Limb (tissue), 2 donors: ENCODE measurements at regions not wholly inside any gene's neighbourhood (a gene's known extent, or its start where the extent isn't known, plus 50 kb on each side); places are given as distances from the start of the nearest gene placed in this dataset.

Source experiments
- DNase-seq, 2 donors: peaks; one replicate each; pipeline ENCODE4 v3.0.0-alpha.2; 2016; ENCODE audit errors: extremely low spot score in 2 of 2

DNA sequence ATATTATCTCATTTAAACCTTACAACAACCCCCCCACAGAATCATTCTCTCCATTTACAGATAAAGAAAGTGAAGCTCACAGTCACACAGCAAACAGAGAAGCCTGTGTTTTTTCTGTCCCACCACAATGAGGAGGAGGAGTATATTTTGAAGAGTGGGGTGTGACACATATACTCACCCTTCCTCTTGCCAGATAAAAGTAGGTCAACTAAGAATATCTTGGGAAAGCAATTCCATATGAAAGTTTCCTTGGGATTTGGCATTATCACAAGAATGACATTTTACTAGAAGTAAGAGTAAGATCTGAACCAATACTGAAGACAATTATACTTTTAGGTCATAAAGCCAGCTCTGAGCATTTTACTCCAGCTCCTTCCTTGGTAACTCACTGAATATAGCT lies 287.5 kb upstream of the HTR2A start:
- DNase-seq = no peak

DNA sequence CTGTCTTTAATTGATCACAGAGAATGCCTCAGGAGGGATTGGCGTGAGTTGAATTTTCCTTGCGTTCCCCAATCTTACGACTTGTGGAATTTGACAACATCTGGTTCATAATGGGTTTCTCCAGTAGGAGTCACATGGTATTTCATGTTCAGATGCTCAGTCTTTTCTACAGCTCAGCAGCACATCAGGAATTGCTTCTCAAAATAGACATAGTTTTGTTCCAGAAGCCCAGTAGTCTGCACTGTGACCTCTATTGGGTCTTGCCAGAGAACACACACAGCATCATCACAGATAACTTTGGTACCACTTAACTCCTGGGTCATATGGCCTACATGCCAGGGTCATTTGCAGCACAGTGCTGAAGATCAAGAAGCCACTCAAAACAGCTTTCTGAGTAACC lies 282.5 kb upstream of the HTR2A start:
- DNase-seq = no peak

DNA sequence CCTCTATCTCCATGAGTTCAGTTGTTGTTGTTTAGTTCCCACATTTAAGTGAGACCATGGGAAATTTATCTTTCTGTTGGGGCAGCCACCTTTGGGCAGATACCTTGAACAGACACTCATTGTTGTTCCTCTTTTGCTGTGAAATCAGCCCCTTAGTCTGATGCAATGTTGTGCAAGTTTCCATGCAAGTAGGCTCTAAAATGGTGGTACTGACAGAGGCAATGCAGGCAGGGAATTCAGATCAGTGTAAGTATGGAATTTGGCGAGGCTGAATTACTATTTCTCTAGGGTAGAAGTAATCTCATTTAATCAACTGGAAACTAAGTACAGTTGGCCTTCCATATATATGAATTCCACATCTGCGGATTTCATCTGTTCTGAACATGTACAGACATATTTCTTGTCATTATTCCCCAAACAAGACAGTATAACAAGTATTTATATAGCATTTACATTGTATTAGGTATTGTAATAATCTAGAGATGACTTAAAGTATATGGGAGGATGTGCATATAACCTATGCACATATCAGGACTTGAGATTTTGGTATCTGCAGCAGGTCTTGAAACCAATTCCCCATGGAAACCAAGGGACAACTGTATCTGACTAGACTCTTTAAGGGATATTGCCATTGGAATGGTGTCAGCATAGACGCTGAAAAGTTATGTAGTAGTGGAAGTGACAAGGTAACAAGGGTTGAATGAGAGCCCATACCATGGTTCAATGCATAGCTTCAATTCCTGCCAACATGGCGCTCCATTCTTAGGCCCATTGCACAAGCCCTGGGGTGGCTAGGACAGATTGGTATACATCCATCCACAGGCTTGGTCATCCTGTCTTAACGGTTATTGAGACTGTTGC lies 281.5 kb upstream of the HTR2A start:
- DNase-seq = no peak

DNA sequence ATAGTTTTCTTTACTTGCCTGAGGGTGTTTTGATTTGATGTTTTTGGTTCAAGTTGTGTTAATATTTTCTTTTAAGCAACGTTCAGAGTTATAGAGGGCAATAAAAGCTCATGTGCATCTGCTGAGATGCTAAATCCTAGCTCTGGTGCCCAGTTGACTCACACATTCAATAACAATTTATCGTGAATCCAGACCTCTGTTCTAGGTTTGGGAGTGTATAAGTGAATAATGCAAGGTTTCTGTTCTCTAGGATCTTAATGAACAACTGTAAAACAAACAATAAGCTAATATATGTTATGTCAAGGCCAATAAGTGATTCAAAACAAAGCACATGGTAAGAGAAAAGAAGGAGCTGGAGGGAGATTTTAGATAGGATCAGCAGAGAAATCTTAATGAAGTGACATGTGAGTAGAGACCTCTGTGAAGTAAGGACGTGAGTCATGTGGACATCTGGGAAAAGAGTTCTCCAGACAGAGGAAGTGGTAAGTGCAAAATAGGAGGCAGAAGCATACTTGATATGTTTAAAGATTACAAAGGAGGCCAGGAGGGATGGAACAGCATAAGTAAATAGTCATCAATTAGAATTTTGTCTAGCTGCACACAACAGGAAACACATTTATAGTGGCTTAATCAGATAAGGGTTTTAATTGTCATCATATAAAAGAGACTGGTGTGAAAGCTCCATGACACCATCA lies 278.5 kb upstream of the HTR2A start:
- no peak for DNase-seq

DNA sequence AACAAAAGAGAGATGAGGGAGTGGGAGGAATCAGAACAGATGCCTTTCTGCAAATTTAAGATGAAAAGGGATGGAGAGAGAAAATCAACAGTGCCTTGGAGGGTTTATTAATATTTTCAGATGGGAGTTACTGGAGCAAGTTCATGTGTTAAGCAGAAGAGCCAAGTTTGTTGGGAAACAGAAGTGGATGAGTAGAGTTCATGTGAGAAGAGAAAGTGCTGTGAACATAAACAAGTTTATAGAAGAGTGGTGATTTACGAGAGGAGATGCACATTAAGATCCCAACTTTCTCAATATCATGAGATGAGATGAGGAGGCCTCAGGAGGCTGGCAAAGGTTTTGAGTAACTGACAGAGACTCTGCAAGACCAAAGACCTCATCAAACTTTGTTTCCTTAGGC lies 274.1 kb upstream of the HTR2A start:
- DNase-seq = no peak

DNA sequence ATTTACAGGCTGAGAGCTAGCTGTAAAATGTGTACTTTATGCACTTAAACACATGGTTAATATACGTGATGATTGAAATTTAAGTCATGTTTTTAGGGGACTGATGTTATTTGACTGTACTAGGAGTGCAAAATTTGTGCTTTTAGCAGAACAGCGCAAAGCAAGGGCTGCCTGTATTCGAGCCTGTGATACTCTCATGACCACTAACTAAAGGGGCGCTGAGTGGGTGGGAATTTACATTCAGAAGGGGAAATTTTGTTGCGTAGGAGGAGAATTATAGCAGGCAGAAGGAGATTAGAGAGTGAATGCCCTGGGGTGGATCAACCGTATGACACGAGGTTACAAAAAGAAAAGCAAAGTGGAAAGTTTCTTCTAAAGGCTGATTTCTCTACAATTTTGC lies 271.8 kb upstream of the HTR2A start:
- no peak for DNase-seq

DNA sequence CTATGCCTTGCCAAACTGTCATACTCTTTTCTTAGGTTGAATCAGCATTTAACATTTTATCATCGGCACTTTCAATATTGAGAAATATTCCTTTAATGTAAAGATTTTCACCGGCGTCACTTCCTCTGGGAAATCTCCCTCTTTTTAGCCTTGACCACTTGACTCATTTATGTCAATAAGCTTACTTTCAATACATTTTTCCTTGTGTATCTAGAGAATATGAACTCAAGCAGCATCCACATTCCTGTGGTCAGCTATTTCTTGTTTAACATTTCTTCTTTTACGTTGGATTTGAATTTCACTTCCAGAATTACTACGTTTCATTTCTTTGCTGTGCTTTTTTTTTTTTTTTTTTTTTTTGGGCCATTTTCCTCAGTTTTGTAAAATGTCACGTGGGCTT lies 271.2 kb upstream of the HTR2A start:
- DNase-seq = no peak

DNA sequence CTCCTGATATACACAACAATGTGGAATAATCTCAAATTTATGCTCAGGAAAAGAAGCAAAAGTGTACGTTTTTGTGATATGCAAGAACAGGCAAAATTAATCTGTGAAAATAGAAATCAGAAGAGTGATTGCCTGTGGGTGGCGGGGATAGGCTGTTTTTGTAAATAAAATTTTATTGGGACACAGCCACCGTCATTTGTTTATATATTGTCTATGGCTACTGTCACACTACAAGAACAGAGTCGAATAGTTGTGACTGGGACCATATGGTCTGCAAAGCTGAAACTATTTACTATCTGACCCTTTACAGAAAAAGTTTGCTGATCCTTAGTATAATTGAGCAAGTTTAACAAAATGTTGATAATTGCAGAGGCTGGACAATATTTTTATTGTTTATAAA lies 269.5 kb upstream of the HTR2A start:
- DNase-seq = no peak

DNA sequence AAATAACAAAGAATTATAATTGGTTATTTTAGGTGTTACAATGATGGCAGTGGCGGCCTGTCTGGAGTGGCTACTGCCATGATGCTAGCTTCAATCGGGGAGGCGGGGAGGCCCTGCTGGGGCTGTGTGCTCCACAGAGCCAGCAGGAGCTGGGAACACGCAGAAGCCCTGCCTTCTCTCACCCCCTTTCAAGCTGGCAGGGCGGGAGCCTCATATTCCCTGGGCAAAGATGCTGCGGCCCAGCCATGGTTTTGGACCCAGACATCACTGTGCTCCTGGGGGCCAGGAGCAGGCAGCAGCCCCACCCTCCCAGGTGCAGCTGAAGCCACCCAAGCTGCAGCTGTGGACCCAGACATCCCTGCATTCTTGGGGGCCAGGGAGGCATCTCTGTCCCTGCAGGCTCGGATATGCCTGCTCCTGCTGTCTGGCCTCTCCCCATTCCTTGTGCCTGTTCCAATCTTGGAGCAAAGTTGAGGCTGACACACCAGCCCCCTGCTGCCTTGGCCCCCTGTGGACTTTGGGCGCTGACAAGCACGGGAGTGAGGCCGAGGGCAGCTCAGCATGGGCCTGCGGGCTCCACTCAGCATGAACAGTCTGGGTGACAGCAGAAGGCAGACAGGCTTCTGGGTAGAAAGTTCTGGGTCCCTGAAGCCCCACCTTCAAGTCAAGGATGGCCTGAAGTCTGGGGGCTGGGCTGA lies 263.1 kb upstream of the HTR2A start:
- DNase-seq = no peak

DNA sequence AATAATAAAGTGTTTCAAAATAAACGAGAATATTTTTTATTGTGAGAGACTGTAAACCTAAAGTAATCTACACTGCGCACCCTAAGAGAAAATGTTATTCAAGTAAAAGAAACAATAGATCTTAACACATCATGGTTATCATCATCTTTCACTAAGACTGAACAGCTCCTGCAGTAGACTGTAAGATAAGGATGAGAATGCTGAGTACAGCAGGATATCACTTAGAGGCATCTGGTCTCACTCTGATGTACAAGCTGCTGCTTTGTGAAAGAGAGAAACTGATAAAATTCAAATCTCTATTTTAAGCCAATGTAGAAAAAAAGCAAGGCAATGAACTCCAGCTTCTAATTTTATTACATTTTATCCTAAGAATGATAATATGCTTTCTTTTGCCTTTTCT lies 261.7 kb upstream of the HTR2A start:
- DNase-seq = no peak

DNA sequence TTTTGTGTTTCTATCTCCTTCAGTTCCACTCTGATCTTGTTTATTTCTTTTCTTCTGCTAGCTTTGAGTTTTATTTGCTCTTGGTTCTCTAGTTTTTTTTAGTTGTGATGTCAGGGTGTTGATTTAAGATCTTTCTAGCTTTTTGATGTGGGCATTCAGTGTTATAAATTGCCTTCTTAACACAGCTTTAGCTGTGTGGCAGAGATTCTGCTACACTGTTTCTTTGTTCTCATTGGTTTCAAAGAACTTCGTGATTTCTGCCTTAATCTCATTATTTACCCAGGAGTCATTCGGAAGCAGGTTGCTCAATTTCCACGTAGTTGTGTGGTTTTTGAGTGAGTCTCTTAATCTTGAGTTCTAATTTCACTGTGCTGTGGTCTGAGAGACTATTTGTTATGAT lies 251.7 kb upstream of the HTR2A start:
- DNase-seq = no peak

DNA sequence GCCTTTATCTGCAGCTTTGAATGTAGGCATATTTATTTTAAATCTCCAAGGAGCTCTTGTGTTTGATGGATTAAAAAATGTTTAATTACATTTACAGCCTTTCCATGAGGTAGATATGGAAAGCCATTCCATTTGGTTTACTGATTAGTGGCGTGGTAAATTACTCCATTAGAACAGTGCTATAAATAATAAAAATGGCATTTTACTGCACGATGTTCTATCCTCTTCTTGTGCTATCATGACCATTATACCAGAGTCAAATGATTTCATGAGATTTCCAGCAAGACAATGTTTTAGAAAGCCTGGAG lies 250.9 kb upstream of the HTR2A start:
- DNase-seq = no peak

DNA sequence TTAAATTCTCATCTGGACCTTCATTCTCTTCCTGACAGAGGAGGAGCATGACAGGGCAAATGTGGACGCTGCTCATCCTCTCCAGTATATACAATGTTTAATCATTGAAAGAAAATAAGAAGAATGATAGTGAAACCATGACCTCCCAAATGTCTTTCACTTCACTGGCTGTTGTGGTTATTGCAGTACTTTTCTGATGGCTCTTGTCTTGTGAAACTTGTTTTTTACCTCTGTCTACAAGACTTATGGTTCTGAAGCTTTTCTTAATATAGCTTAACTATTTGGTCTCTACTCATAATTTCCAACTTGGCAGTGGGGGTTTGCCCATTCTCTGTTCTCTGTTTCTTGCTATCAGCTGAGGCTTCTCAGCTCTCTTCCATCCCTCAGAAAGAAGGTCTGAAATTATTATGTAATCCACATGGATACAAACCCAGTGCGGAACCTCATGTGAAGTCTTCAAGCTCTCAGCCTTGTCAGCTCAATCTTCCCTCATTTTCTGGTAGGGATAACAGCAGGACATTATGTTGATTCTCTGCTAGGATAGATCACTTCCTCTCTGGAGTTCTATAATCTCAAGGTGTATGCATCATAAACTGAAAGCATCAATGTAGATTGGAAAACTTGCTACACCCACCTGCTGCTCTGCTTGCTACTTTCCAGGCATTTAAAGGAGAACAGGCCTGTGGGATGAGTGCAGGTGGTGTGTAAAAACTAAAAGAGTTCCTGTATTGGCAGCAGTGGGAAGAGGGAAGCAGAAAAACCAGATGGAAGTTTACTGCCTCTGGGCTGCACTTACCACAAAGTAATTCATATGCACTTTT lies 250.3 kb upstream of the HTR2A start:
- DNase-seq = no peak

DNA sequence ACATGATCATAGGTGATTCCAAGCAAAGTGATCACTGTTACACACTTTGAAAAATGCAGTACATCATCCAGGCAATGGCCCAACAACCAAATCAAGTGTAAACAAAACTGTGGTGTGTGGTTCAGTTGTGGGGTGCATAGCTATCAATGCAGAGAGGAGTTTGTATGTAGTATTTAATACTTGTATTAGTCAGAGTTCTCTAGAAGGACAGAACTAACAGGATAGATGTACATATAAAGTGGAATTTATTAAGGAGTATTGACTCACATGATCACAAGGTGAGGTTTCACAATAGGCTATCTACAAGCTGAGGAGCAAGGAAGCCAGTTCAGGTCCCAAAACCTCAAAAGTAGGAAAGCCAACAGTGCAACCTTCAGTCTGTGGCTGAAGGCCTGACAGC lies 249.3 kb upstream of the HTR2A start:
- no peak for DNase-seq

DNA sequence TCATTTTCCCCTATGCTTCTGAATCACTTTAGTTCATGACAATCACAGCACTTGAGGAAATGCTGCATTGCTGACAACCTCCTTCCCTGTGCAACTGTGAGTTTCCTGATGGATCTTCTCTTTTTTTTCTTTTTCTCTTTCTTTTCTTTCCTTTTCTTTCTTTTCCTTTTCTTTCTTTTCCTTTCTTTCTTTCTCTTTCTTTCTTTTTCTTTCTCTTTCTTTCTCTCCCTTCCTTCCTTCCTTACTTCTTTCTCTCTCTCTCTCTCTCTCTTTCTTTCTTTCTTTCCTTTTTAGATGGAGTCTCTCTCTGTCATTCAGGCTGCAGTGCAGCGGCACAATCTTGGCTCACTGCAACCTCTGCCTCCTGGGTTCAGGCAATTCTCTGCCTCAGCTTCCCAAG lies 247.9 kb upstream of the HTR2A start:
- DNase-seq = no peak

DNA sequence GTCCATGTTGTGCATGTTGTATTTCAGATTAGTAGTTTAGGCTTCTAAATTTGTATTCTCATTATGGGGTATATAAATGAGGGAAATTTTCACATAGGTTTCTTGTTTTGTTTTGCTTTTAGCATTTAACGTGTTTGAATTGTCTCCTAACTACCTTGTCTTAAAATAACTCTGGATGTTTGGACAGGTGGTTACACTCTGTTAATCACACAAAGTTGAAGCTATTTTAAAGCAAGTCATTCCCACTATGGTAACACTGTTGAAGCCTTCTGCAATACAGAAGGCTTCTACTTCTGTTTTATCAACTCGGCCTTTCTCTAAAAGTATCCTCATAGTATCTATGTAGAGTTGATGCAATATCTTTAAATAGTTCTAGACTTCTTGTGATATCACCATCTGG lies 245.3 kb upstream of the HTR2A start:
- DNase-seq = no peak

DNA sequence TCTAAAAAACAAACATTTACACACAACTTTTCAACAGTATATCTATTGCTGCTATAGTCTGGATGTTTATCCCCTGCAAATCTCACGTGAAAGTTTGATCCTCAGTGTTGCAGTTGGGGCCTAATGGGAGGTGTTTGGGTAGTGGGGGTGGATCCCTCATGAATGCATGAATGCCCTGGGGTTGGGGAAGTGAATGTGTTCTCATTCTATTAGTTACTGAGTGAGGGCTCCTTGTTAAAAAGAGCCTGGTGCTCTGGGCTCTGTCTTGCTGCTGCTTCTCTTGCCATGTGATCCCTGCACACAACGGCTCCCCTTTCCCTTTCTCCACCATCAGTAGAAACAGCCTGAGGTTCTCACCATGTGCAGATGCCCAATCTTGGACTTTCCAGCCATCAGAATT lies 242.7 kb upstream of the HTR2A start:
- DNase-seq = no peak

DNA sequence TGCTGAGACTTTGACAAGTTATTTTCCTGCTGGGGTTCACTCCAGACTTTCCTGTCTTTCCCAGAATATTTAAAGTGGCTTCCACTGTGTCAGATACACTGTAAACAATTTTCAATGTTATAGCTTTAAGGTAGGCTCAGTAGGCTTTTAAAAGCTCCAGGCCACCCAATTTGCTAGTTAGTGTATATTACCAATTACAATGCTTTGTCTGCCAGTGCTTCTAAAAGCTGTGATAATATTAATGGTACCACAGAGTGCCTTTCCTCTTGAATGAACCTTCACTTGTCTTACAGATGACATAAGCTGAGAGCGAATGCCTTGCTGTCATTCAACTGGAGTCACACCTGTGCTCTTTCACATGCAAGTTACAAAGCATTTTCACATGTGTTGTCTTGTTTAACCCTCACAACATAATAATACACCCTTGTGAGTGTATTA lies 239.7 kb upstream of the HTR2A start:
- no peak for DNase-seq

DNA sequence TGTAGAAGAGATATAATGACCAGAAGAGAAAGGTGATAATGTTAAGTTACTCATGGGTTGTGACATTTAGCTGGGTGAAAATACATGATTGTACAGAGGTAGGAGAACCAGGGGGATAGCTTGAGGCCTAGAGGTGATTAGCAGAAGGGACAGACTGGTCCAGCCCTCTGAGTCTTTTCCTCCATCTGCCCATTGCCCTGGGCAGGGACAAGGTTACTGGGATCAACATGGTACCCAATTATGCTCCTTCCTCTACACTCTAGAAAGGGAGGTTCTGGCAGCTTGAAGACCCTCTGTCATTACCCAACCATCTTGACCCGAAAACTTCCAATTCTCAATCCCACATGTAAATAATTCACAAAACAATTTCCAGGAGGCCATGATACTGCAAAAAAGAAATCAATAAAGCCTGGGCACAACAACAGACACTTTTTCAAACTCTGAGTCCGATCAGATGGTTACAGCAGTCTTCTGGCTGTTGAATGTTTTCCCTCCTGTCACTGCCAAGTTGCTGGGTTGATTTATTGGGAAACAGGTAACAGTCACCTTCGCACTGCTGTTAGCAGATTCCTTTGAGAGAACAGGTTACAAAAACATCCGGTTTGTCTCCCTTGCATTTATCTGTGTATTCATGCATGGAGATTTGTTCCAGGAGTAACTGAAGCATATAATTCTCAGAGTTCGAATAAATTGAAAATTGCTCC lies 239.1 kb upstream of the HTR2A start:
- no peak for DNase-seq

DNA sequence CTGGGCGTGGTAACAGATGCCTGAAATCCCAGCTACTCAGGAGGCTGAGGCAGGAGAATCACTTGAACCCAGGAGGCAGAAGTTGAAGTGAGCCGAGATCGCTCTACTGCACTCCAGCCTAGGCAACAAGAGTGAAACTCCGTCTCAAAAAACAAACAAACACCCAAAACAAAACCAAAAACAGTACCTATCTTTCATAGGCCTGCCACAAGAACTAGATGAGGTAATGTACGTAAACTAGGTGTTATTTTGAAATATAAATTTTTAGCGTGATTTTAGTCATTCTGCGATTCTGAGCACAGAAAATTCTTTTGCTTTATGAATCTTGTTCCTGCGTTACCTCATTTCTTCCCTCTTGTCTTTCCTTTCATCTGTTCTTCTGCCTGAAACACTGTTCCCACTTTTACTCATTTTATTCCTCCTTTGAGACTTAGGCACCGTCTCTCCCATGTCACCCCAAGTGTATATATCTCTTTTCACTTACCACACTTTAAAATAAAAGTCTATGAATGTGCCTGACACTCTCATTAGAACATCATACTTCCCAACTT lies 238.2 kb upstream of the HTR2A start:
- no peak for DNase-seq

DNA sequence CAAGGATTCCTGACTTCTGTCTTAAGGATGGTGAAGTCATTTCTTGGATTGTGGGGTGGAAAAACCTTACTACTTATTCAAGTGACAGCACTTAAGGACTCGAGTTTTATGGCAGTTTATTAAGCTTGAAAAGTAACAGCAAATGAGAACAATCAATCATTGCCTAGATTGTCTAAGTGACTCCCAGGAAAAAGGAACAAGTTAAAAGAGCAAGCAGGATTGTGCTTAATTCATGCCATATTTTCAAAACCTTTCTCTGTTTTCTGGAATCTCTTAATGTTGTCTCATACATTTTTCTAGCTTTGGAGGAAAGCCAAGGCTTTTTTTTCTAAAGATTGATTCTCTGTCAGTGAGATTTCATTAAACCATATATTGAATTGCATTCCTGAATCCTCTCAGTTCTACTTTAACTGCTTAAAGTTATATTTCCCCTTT lies 236.2 kb upstream of the HTR2A start:
- peak in 1 of 2 donors; percentile 32 for DNase-seq
